ENCODE measurements at regions not wholly inside any gene's neighbourhood (a gene's known extent, or its start where the extent isn't known, plus 50 kb on each side); places are given as distances from the start of the nearest gene placed in this dataset.

- no peaks in the 10 kb centered on the region for H3K9me3 Mint-ChIP-seq (ENCODE audit: insufficient read depth)
- DNase-seq = no peak
- H3K27ac ChIP-seq (ENCODE audit: low read length in 2 of 2) = no peak overlapping the region
- WGBS (ENCODE audit: insufficient coverage) = 80% methylated on average over 1 of the region's 2 CpGs
- ATAC-seq (ENCODE audit: low read depth) = no peak
- H3K4me1 ChIP-seq (ENCODE audit: control insufficient read depth in 2 of 2, insufficient read depth in 2 of 2, low read length in 2 of 2) = no peaks in the 10 kb centered on the region
- POLR2A ChIA-PET = no interaction called here
- no peak overlapping the region for H3K4me3 Mint-ChIP-seq
- no peaks in the 10 kb centered on the region for H3K79me2 ChIP-seq (ENCODE audit: control insufficient read depth, insufficient read depth, low read length)
- no peak overlapping the region for H3K27ac Mint-ChIP-seq
- H3K36me3 ChIP-seq (replicated peaks in 1 of 2; ENCODE audit: control extremely low read depth in 1 of 2, control insufficient read depth in 1 of 2, extremely low read depth in 1 of 2, insufficient read depth in 2 of 2, low read length in 1 of 2) = no peaks in the 10 kb centered on the region
- H3K4me3 ChIP-seq (ENCODE audit: control extremely low read depth in 1 of 5, extremely low read depth in 1 of 5, insufficient read depth in 1 of 5, low read depth in 2 of 5, low read length in 4 of 5) = no peak overlapping the region
- no peaks in the 10 kb centered on the region for H3K27me3 Mint-ChIP-seq
- no peak overlapping the region for H3K9ac ChIP-seq (ENCODE audit: low read length)
- peaks cover 0 to 4% (median 0%) of the 10 kb centered on the region in 3 donors for H3K9me3 ChIP-seq (ENCODE audit: control extremely low read depth in 1 of 3, control insufficient read depth in 2 of 3, insufficient read depth in 1 of 3, low read length in 2 of 3)
- CTCF ChIA-PET = no interaction called here
- H4K20me1 ChIP-seq (ENCODE audit: control insufficient read depth, insufficient read depth, low read length, poor library complexity, severe bottlenecking) = no peaks in the 10 kb centered on the region
- no peak overlapping the region for H2AFZ ChIP-seq (ENCODE audit: insufficient read depth, low read depth, low read length, poor library complexity, severe bottlenecking)
- H3K4me2 ChIP-seq (replicated peaks; ENCODE audit: low read depth, low read length, poor library complexity, severe bottlenecking) = no peak overlapping the region
- H3K27me3 ChIP-seq (replicated peaks in 1 of 4; ENCODE audit: control extremely low read depth in 1 of 4, control insufficient read depth in 3 of 4, insufficient read depth in 4 of 4, low read length in 3 of 4) = no peaks in the 10 kb centered on the region
- intact Hi-C loops (cut with micrococcal nuclease) = no loop called here
- TF ChIP-seq CTCF (IDR thresholded peaks at IDR 0.05) (no peak), EZH2 (IDR thresholded peaks at IDR 0.05; ENCODE audit: borderline replicate concordance, insufficient read depth, low read depth, low read length, poor library complexity, severe bottlenecking) (no peak)
- no peaks in the 10 kb centered on the region for H3K4me1 Mint-ChIP-seq
Observed at GRCh38 chr12:20205854-20206253, 162.5 kb upstream of the PDE3A start.

- Histone ChIP-seq H3K4me1 (ENCODE audit: control insufficient read depth in 2 of 2, insufficient read depth in 2 of 2, low read length in 2 of 2) (no peaks in the 10 kb centered on the region), H3K9ac (ENCODE audit: low read length) (no peak overlapping the region), H4K20me1 (ENCODE audit: control insufficient read depth, insufficient read depth, low read length, poor library complexity, severe bottlenecking) (no peaks in the 10 kb centered on the region), H3K4me3 (ENCODE audit: control extremely low read depth in 1 of 5, extremely low read depth in 1 of 5, insufficient read depth in 1 of 5, low read depth in 2 of 5, low read length in 4 of 5) (no peak overlapping the region), H2AFZ (ENCODE audit: insufficient read depth, low read depth, low read length, poor library complexity, severe bottlenecking) (no peak overlapping the region), H3K79me2 (ENCODE audit: control insufficient read depth, insufficient read depth, low read length) (no peaks in the 10 kb centered on the region), H3K36me3 (replicated peaks in 1 of 2; ENCODE audit: control extremely low read depth in 1 of 2, control insufficient read depth in 1 of 2, extremely low read depth in 1 of 2, insufficient read depth in 2 of 2, low read length in 1 of 2) (no peaks in the 10 kb centered on the region), H3K9me3 (ENCODE audit: control extremely low read depth in 1 of 3, control insufficient read depth in 2 of 3, insufficient read depth in 1 of 3, low read length in 2 of 3) (peaks cover 0 to 4% (median 0%) of the 10 kb centered on the region in 3 donors), H3K27me3 (replicated peaks in 1 of 4; ENCODE audit: control extremely low read depth in 1 of 4, control insufficient read depth in 3 of 4, insufficient read depth in 4 of 4, low read length in 3 of 4) (no peaks in the 10 kb centered on the region), H3K4me2 (replicated peaks; ENCODE audit: low read depth, low read length, poor library complexity, severe bottlenecking) (no peak overlapping the region), H3K27ac (ENCODE audit: low read length in 2 of 2) (no peak overlapping the region)
- Mint-ChIP-seq H3K27me3 (no peaks in the 10 kb centered on the region), H3K4me1 (no peaks in the 10 kb centered on the region), H3K27ac (no peak overlapping the region), H3K4me3 (no peak overlapping the region), H3K9me3 (ENCODE audit: insufficient read depth) (no peaks in the 10 kb centered on the region)
- intact Hi-C loops (cut with micrococcal nuclease) = no loop called here
- DNase-seq (no peak), ATAC-seq (ENCODE audit: low read depth) (no peak)
- no CpG with 5 or more reads among the region's 2 CpGs for WGBS (ENCODE audit: insufficient coverage)
- CTCF ChIA-PET = no interaction called here
- TF ChIP-seq CTCF (IDR thresholded peaks at IDR 0.05) (no peak), EZH2 (IDR thresholded peaks at IDR 0.05; ENCODE audit: borderline replicate concordance, insufficient read depth, low read depth, low read length, poor library complexity, severe bottlenecking) (no peak)
- POLR2A ChIA-PET = no interaction called here
Observed at GRCh38 chr12:20206410-20206809, 161.9 kb upstream of the PDE3A start.

All from B cell (primary cell).